ENCODE measurements at regions not wholly inside any gene's neighbourhood (a gene's known extent, or its start where the extent isn't known, plus 50 kb on each side); places are given as distances from the start of the nearest gene placed in this dataset.

DNA sequence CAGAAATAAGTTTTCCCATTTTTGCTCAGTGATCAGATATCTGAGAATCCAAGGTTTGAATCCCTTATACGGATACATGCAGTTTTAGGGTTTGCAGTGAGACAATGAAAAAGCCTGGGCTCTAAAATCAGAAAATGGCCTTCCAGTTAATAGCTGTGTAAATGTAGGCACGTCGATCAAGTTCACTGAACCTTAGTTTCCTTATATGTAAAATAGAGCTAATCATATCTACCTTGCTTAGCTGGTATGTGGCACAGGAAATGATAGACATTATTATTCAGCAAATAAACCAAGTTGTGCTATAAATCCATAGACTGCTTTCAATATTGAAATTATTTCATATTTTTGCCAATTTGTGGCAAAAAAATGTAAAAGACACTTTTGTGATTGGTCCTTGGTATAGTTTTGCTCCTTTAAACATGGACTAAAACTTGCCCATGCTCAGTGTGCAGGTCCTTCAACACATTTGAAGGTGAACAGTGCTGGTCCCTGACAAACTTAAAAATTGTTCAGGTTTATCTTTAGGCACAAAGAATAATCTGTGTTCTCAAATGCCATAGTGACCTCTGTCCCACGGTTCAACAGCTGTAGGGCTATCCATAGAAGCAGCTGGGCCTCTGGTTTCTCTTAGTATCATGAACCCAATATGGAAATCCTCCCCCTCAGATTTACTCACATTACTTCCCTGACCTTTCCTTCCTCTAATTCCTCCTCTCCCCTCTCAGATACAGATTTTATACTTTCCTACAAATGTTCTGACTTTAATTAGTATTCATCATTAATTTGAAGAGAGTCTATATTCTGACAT, 51.0 kb downstream of the CCDC54 start:
- H3K4me1 Mint-ChIP-seq: peaks cover 24% of the 10 kb centered on the region
- H3K27me3 Mint-ChIP-seq: no peaks in the 10 kb centered on the region
- no peak overlapping the region for H3K27ac Mint-ChIP-seq
- no peaks in the 10 kb centered on the region for H3K36me3 Mint-ChIP-seq (ENCODE audit: low read depth)
- H3K4me3 Mint-ChIP-seq: no peak overlapping the region
- ATAC-seq (no peak), DNase-seq (no peak)
- H3K9me3 Mint-ChIP-seq: no peaks in the 10 kb centered on the region

DNA sequence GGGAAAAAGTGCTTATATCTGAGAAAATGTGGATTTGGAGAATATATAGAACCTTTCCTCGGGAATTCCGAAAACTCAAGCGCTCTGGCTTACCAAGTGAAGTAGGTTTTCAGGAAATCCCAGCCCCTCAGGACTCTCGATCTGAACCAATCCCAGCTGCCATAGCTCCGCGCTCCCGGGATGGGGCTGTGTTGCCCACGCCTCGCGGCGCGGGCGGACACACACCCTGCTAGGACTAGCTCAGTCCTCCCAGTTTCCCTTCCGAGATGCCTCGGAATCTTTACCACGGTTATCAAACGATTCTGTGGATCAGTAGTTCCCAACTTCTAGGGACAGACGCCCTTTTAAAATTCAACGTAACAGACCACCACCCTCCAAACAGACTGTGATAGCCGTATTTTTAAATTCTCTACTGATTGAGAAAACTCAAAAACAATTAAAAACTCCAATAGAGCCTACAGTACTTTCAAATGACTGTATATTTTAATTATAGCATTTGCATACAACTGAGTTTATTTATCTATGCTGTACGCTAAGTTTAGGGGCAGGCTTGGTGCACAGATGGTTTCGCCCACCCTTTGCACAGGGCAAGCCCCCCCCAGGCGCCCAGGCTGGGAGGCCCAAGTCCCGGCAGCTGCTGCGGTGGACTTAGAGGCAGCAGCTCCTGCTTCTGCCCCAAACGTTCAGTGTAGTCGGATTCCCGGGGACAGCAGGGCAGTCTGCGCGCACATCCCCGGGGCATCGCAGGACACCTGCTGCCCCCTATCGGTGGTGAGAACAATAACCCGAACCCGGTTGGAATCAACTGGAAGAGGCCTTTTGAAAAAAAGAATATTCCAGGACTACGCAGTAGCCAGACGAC, 52.3 kb downstream of the CCDC54 start:
- Mint-ChIP-seq H3K4me1 (peaks cover 24% of the 10 kb centered on the region), H3K27me3 (no peaks in the 10 kb centered on the region), H3K27ac (no peak overlapping the region), H3K9me3 (no peaks in the 10 kb centered on the region), H3K4me3 (peak overlapping the region; percentile 76), H3K36me3 (ENCODE audit: low read depth) (no peaks in the 10 kb centered on the region)
- DNase-seq: peak; percentile 69
- ATAC-seq: peak; percentile 69

DNA sequence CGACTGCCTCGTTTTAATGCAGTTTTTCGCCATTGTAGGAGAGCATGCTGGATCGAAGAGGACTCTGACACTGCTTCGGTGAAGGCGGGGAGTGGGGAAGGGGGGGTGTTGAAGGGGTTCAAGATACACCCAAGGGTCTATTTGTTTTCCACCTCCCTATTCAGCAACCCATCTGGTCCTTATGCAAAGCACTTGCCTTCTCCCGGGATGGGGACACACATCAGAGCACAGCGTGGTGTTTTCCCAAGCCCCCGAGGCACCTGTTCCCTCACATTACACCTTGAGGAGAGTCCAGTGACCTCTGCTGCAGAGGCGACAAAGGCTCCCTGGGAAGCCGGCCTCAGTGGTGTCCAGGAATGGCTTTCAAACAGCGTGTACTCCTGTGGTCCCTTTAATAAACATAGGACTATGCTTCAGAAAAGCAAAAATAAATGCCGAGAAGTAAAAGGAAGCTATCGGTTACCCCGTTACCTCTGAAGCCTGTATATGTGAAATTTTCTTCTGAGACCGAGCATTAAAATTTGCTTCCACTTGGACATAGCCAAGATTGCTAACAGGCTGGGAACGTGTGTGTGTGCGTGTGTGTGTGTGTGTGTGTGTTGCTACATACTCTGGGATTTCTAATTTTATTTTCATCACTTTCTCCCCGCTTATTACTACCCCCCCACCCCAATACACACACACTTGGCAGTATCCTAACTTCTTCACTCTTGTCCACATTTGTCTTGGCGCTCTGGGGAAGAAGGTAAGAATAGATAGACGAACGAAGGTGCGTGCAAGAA, 53.2 kb downstream of the CCDC54 start:
- H3K27me3 Mint-ChIP-seq: no peaks in the 10 kb centered on the region
- H3K36me3 Mint-ChIP-seq (ENCODE audit: low read depth): no peaks in the 10 kb centered on the region
- peak overlapping the region; percentile 76 for H3K4me3 Mint-ChIP-seq
- peaks cover 24% of the 10 kb centered on the region for H3K4me1 Mint-ChIP-seq
- H3K9me3 Mint-ChIP-seq: no peaks in the 10 kb centered on the region
- DNase-seq: peak; percentile 15
- peak overlapping the region; percentile 27 for H3K27ac Mint-ChIP-seq
- no peak for ATAC-seq

DNA sequence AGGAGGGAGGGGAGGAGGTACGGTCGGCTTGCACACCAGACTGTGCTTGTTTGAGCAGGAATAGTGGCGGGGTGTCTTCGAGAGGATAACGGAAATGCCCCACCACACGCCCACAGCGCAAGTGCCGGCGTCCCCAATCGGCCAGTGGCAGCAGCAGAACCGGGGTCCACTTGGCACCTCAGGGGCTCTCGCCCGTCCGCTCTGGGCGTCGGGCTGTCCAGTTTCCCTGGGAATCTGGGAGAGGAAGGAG, 53.7 kb downstream of the CCDC54 start:
- Mint-ChIP-seq H3K4me1 (peaks cover 24% of the 10 kb centered on the region), H3K27ac (peak overlapping the region; percentile 27), H3K27me3 (no peaks in the 10 kb centered on the region), H3K4me3 (peak overlapping the region; percentile 76), H3K9me3 (no peaks in the 10 kb centered on the region), H3K36me3 (ENCODE audit: low read depth) (no peaks in the 10 kb centered on the region)
- DNase-seq: peak; percentile 42
- peak; percentile 31 for ATAC-seq

DNA sequence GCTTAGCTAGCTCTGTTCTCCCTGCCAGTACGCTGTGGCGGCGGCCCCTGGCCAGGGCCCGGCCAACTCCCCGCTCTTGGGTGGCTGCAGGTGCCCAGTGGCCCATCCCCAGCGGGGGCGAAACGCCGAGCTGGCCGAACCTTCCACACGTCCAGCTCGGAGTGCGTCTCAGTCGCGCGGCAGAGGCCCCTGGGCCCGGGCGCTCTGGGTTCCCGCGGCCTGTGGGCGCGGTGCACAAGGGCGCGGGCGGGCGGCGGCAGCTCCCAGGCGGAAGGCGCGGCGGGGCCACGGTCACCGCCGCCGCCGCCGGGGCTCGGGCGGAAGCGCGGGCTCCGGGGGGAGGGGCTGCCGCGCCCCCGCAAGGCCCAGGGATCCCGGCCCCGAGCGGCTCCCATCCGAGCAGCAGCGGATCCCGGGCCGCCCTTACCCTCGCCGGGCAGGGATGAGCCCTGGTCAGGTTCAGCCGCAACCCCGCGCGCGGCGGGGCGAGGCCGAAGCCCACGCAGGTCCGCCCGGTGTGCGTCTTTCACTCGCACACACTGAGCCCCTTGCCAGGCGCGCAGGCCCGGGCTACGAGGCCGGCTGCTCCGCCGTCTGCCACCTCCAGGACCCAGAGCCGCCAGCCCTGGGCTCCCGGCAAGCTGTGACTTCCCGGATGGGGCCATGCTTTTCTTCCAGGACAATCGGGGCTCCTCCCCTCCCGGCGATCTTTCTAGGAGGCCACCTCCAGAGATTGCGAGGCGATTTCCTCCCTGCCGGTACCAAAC, 54.2 kb downstream of the CCDC54 start:
- Mint-ChIP-seq H3K4me1 (peaks cover 24% of the 10 kb centered on the region), H3K9me3 (no peaks in the 10 kb centered on the region), H3K27me3 (peaks cover 2% of the 10 kb centered on the region), H3K36me3 (ENCODE audit: low read depth) (no peaks in the 10 kb centered on the region), H3K27ac (peak overlapping the region; percentile 87), H3K4me3 (peak overlapping the region; percentile 85)
- DNase-seq: peak; percentile 53
- ATAC-seq: peak; percentile 58

DNA sequence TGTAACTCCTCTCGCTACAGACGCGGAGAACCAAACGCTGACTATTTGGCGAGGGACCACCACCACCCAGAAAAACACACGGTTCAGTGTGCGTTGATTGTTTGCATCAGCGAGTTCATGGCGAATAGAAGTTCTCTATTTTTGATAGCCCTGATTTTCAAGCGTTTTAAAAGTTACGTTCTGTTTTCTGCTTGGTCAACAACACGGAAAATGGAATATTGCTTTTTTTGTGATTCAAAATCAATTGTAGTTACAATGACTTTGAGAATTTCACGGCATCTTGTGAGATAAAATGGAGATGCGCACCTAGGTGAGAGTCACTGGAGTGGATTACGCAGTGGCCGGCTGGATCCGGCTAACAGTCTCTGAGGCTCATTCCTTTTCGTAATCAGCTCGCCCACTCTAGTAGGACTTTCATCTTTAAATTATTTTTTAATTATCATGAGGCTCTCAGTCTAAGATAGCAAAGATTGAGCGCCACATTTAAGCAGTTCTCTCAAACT, 54.8 kb downstream of the CCDC54 start:
- Mint-ChIP-seq H3K4me1 (peaks cover 24% of the 10 kb centered on the region), H3K36me3 (ENCODE audit: low read depth) (no peaks in the 10 kb centered on the region), H3K27ac (peak overlapping the region; percentile 87), H3K9me3 (no peaks in the 10 kb centered on the region), H3K27me3 (peaks cover 2% of the 10 kb centered on the region), H3K4me3 (peak overlapping the region; percentile 85)
- DNase-seq (no peak), ATAC-seq (no peak)

DNA sequence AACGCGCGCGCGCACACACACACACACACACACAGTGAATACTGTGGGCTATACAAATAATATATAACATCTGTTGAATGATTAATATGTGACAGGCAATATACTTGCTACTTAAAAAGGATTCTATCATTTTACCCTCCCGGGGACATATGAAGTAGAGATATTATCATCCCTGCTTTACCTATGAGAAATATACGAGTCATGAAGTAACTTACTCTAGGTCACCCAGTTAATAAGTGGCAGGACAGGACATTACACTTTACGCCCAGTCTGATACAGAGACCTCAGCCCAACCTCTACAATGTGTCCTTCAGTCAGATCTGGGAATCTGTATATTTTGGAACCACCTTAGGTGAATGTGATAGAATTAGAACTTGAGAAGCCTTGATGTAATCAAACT, 55.4 kb downstream of the CCDC54 start:
- Mint-ChIP-seq H3K4me1 (peaks cover 24% of the 10 kb centered on the region), H3K27ac (no peak overlapping the region), H3K4me3 (peak overlapping the region; percentile 85), H3K36me3 (ENCODE audit: low read depth) (no peaks in the 10 kb centered on the region), H3K27me3 (peaks cover 2% of the 10 kb centered on the region), H3K9me3 (no peaks in the 10 kb centered on the region)
- no peak for ATAC-seq
- no peak for DNase-seq

DNA sequence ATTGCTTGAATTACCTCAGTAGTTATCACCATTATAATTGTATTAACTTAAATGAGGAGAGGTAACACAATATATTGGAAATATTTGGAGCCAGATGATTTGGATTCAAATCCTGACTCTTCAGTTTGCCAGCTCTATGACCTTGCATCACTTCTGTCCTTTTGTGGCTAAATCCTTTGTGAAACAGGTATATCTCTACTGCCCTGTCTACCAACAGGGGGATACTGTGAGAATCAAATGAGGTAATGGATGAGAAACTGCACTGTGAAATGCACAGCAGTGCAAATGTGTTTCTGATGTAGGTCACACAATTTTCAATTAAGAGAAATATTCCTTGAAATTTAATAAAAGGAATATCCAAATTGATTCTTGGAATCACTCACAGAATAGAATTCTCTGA, 58.8 kb downstream of the CCDC54 start:
- Mint-ChIP-seq H3K27ac (no peak overlapping the region), H3K4me3 (no peak overlapping the region), H3K27me3 (peaks cover 2% of the 10 kb centered on the region), H3K4me1 (peaks cover 11% of the 10 kb centered on the region), H3K36me3 (ENCODE audit: low read depth) (no peaks in the 10 kb centered on the region), H3K9me3 (no peaks in the 10 kb centered on the region)
- no peak for ATAC-seq
- no peak for DNase-seq

DNA sequence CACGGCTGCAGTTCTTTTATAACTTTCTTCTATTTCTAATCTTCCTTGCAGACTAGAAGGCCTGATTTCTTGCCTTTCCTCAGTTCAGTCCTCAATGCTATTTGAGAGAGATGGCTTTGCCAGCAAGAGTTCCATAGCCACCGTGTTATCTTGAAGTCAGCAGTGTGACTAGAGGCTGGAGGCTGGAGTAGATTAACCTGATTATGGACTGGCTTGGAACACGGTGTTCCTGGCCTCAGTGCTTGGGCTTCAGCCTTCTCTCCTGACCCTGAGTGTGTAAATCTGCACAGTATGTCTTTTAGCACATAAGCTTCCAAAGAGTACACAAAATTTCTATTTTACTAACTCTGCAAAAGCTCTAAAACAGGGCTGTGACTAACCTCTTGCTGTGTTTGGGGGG, 61.4 kb downstream of the CCDC54 start:
- Mint-ChIP-seq H3K4me3 (no peak overlapping the region), H3K36me3 (ENCODE audit: low read depth) (no peaks in the 10 kb centered on the region), H3K27me3 (peaks cover 2% of the 10 kb centered on the region), H3K27ac (no peak overlapping the region), H3K4me1 (no peaks in the 10 kb centered on the region), H3K9me3 (no peaks in the 10 kb centered on the region)
- ATAC-seq (no peak), DNase-seq (no peak)

DNA sequence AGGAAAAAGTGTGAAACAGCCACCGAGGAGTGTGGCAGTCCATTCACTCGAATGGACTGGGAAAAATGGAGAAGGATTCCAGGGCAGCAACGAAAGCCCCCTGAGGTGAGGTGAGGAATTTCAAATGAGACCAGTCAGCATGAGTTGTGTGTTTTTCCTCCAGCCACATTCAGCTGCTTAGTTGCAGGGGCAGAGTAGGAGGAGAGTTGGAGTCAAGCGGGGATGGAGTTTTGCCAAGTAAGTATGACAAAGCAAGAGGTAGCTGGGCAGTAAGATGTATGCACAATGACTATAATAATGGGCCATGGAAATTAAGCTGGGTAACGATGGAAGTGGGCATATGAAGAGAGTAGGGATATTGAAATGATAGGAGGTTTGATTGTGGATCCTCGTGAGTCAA, 64.4 kb downstream of the CCDC54 start:
- Mint-ChIP-seq H3K27me3 (no peaks in the 10 kb centered on the region), H3K27ac (no peak overlapping the region), H3K36me3 (ENCODE audit: low read depth) (no peaks in the 10 kb centered on the region), H3K9me3 (no peaks in the 10 kb centered on the region), H3K4me3 (no peak overlapping the region), H3K4me1 (no peaks in the 10 kb centered on the region)
- ATAC-seq (no peak), DNase-seq (no peak)

DNA sequence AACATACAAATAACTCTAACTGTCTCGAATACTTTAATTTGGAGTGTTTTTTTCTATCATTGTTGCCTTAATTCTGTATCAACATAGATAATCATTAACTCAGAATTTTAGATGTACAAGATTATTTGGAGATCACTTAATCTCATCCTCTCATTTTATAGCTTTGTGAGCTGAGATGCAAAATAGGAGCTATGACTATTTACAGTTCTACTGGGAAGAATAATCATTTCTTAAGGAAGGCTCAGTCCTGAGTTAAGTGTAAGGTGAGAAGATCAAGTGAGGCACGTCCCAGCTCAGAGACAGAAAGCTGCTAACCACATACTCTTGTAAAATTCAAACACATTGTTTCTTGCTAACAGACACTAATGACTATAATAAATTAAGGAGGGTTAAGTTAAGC, 66.2 kb downstream of the CCDC54 start:
- H3K4me1 Mint-ChIP-seq: peaks cover 4% of the 10 kb centered on the region

DNA sequence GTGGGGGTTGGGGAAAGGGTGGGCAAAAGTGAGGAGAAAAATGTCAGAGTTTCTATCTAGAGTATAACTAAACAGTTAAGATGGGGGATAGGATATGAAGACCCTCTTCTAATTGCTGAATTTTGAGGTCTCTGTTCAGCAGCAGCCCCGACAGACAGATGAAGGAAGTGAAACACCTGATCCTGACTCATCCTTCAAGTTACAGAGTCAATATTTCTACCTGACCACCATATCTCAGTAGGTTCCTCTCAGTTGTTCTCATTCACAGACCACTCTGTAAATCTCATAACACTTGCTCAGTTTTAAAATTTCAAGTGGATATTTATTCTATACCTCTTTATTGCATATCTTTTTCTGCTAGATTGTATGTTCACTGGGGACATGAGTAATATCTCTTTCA, 69.5 kb downstream of the CCDC54 start:
- no peak overlapping the region for H3K27ac Mint-ChIP-seq
- peaks cover 2% of the 10 kb centered on the region for H3K27me3 Mint-ChIP-seq
- ATAC-seq: no peak
- peaks cover 3% of the 10 kb centered on the region for H3K9me3 Mint-ChIP-seq
- H3K4me3 Mint-ChIP-seq: no peak overlapping the region
- peaks cover 10% of the 10 kb centered on the region for H3K4me1 Mint-ChIP-seq
- no peak for DNase-seq
- no peaks in the 10 kb centered on the region for H3K36me3 Mint-ChIP-seq (ENCODE audit: low read depth)

More for the DNA sequence above, 66.2 kb downstream of the CCDC54 start:
- no peaks in the 10 kb centered on the region for H3K36me3 Mint-ChIP-seq (ENCODE audit: low read depth)
- DNase-seq (no peak), ATAC-seq (no peak)
- no peaks in the 10 kb centered on the region for H3K9me3 Mint-ChIP-seq
- H3K27ac Mint-ChIP-seq: no peak overlapping the region
- H3K4me3 Mint-ChIP-seq: no peak overlapping the region
- peaks cover 2% of the 10 kb centered on the region for H3K27me3 Mint-ChIP-seq

DNA sequence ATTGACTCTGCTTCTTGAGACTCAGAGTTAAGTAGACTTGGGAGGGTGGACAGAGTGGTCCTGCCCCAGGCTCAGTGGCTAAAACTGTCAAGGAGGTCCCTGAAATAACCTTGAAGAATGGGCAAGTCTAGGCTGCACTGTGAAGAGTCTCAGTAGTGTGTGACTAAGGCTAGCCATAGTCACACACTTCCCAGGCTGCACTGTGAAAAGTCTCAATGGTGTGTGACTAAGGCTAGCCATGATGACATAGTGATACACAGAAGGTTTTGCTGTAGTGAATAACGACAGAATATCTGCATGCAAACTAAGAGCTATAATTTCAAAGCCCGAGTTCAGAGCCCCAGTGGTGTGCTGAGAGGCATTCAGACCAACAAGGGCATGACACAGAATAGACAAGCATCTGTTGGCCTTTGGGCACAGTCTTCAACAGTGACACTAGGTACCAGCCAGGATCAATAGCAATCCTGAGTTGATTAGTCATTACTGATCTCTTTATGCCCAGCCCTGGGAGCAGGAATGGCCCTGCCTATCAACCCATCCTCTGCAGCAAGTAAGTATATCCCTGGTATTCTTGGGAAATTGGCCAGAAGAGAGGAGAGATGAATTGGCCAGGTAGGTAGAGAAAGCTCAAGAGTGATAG, 72.4 kb upstream of the BBX start:
- DNase-seq: no peak
- no peak overlapping the region for H3K4me3 Mint-ChIP-seq
- H3K36me3 Mint-ChIP-seq (ENCODE audit: low read depth): no peaks in the 10 kb centered on the region
- peaks cover 3% of the 10 kb centered on the region for H3K9me3 Mint-ChIP-seq
- H3K27ac Mint-ChIP-seq: peak overlapping the region; percentile 63
- H3K4me1 Mint-ChIP-seq: peaks cover 30% of the 10 kb centered on the region
- peaks cover 2% of the 10 kb centered on the region for H3K27me3 Mint-ChIP-seq
- ATAC-seq: peak; percentile 91
